AG09309 (cell line): ENCODE measurements at regions not wholly inside any gene's neighbourhood (a gene's known extent, or its start where the extent isn't known, plus 50 kb on each side); places are given as distances from the start of the nearest gene placed in this dataset.

Experiments used
- DNase-seq: peaks from one replicate; pipeline ENCODE4 v3.0.0-alpha.2; 2010; ENCODE audit warnings: low read depth
- H3K4me3 ChIP-seq: 2 replicates; pipeline ENCODE4 v1.5.1; 2011; ENCODE audit warnings: mild to moderate bottlenecking, low read depth, low read length, moderate library complexity; ENCODE audit not compliant: control insufficient read depth
- CTCF ChIP-seq: IDR thresholded peaks from 2 replicates; pipeline ENCODE4 v1.5.1; 2011; ENCODE audit warnings: mild to moderate bottlenecking, low read depth, low read length, inconsistent platforms; ENCODE audit not compliant: insufficient read depth, control insufficient read depth; ENCODE audit errors: missing control alignments

GRCh38 chr5:148768806-148769415 lies 57.5 kb upstream of the ADRB2 start:
- H3K4me3 ChIP-seq: no peak overlapping the region
- no peak for TF ChIP-seq CTCF
- DNase-seq: no peak

GRCh38 chr5:148769941-148770340 lies 56.5 kb upstream of the ADRB2 start:
- no peak for TF ChIP-seq CTCF
- no peak for DNase-seq
- no peak overlapping the region for H3K4me3 ChIP-seq

GRCh38 chr5:148774313-148774712 lies 52.1 kb upstream of the ADRB2 start:
- no peak for TF ChIP-seq CTCF
- DNase-seq: no peak
- H3K4me3 ChIP-seq: no peak overlapping the region

- DNase-seq: no peak
- H3K4me3 ChIP-seq: no peak overlapping the region
- no peak for TF ChIP-seq CTCF
Observed at GRCh38 chr5:148776261-148776660, 50.1 kb upstream of the ADRB2 start.
